Loucy (cell line): ENCODE measurements at regions not wholly inside any gene's neighbourhood (a gene's known extent, or its start where the extent isn't known, plus 50 kb on each side); places are given as distances from the start of the nearest gene placed in this dataset.

ENCODE experiments used
- EZH2phosphoT487 ChIP-seq: fragments of 200-600 bp; IDR thresholded peaks from 2 replicates; pipeline ENCODE4 v1.6.1; 2018; ENCODE audit warnings: antibody characterized with exemption, mild to moderate bottlenecking, moderate library complexity, borderline replicate concordance
- TF ChIP-seq, protein P1 (sequence below): fragments of 200-600 bp; sonication (generic); conservative IDR thresholded peaks from 2 replicates; pipeline ENCODE4 v1.5.1; 2014; ENCODE audit warnings: mild to moderate bottlenecking, antibody characterized with exemption, low read length

DNA sequence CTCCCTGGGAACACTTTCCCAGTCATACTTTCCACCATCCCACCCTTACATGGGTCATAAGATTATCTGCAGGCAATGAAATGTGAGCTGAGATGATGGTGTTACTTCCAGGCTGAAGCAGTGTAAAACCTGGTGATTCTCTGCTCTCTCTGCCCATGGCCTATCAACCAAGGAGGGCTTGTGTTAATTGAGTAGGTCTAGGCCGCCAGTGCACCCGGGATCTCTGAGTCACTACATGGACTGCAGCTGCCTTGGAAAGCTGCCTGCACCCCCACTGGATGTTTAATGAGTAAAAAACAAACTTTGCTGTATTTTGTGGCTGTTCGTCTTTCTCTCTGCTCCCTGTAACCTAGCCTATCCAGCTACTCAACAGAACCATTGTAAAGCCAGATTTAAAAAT is 451.7 kb upstream of the SMIM21 start:
- TF ChIP-seq, protein P1, sequence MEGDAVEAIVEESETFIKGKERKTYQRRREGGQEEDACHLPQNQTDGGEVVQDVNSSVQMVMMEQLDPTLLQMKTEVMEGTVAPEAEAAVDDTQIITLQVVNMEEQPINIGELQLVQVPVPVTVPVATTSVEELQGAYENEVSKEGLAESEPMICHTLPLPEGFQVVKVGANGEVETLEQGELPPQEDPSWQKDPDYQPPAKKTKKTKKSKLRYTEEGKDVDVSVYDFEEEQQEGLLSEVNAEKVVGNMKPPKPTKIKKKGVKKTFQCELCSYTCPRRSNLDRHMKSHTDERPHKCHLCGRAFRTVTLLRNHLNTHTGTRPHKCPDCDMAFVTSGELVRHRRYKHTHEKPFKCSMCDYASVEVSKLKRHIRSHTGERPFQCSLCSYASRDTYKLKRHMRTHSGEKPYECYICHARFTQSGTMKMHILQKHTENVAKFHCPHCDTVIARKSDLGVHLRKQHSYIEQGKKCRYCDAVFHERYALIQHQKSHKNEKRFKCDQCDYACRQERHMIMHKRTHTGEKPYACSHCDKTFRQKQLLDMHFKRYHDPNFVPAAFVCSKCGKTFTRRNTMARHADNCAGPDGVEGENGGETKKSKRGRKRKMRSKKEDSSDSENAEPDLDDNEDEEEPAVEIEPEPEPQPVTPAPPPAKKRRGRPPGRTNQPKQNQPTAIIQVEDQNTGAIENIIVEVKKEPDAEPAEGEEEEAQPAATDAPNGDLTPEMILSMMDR = no peak
- no peak for TF ChIP-seq EZH2phosphoT487
